HG03135 (cell line): ENCODE measurements at regions not wholly inside any gene's neighbourhood (a gene's known extent, or its start where the extent isn't known, plus 50 kb on each side); places are given as distances from the start of the nearest gene placed in this dataset.
A peak's percentile ranks its signal among the peaks of the same experiment; 100 is the strongest.
"Not testable (repeated sequence)": the region's sequence is repeated elsewhere in the genome, so short reads cannot be mapped to it uniquely, and the experiment has no call there.

ENCODE experiments used
- ATAC-seq: cut with Tn5 transposase; IDR thresholded peaks from one replicate; pipeline ENCODE4 v1.9.1; 2021; ENCODE audit warnings: mild to moderate bottlenecking, moderate library complexity; ENCODE audit not compliant: unreplicated experiment

DNA sequence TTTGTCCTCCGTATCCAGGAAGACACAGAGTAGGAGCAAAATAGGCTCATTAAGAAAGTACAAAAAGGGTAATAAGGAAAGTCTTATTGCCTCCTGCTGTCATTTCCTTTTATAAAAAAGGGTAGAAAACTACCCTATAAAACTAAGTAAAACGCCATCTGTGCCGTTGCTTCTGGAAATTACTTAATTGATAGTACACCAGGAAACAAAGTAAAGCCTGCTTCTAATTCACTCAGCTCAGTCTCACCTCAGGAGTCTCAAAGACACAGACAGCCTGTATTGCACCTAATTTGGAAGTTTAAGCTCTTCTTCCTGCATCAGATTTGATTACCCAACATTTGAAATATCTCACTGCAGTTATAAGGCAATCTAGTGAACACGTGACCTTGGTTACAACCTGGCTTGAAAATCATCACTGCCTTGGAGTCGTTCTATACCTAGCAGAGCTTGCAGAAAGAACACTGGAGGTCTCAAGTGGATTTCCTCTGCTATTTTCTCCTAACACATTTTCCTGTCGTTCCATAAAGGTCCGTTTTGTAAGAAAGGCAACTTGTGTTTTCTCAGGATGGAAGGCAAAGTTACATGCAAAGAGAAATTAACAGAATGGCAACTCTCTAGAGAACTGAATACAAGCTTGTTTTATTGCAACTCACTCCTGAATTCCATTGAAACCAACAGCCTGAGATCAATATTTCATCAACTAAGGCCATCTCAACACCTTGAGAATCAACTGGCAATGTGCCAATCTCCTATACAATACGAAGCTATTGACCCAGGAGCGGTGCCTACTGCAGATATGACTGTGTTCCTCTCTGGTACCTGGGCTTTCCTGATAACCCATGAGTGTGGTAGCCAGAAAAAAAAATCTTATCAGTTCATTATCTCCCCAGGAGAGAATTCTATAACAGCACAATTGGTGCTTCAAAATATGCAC, 203.3 kb upstream of the LMCD1 start:
- ATAC-seq: no peak

DNA sequence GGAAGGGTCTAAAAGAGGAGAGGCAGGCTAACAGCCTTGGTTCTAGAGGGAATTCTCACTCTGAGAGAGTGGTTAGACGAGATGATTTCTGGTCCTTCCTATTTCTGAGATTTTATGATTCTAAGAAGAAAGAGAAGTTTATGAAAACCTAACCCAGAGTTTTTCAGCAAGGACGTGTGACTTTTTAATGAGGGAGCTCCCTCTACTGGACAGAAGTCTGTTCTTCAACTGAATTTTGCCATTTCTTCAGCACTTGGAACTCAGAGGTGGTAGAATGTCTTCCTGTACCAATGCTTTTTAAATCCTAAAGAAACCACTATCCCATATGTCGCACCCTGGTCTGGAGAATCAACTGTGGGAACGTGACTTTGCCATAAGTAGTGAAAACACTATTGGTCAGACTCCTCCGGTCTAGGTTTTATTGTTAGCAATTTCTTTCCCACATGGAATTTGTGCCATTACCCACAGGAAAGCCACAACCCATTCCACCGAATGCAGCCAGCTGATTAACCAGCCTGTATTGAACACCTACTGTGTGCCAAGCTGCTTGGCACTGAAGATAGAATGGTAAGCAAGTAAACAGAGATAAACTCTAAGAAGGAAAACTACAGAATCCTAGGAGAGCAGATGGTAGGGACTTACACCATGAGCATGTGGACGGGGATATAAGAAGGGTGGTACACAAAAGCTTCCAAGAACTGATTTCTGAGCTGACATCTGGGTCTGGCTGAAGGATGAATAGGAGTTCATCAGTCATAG, 199.5 kb upstream of the LMCD1 start:
- ATAC-seq: peak; percentile 61

DNA sequence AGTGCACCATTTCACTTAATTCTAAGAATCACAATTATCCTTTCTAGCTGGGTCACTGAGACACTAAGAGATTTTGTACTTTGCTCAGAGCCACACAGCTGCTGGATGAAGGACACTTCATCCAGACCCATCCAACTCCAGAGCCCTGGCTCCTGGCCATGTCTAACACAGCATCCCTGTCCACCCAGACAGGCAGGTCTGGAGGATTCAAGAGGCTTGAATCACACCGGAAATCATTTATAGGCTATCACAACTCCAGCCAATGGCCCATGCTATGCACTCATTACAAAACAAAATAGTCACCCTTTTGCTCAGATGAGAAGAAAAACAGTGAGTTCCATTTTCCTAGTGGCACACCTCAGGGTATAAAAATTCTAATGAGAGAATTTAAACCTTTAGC, 198.2 kb upstream of the LMCD1 start:
- ATAC-seq: no peak

DNA sequence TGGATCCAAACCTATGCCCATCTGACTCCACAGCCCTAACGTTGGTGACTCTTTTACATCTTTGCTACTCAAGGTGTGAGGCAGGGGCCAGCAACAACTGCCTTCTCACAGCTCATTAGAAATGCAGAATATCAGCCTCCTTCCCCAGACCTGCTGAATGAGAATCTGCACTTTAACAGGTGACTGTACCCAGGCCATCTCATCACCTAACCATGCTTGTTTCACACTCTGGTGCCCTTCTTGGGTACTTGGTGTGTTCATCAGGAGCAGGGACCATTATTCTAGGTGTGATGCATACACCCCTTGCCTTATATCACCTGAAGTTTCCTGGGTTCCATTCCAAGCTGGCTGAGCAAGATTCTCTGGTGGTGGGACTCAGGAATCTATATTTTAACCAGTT, 196.3 kb upstream of the LMCD1 start:
- ATAC-seq: no peak

DNA sequence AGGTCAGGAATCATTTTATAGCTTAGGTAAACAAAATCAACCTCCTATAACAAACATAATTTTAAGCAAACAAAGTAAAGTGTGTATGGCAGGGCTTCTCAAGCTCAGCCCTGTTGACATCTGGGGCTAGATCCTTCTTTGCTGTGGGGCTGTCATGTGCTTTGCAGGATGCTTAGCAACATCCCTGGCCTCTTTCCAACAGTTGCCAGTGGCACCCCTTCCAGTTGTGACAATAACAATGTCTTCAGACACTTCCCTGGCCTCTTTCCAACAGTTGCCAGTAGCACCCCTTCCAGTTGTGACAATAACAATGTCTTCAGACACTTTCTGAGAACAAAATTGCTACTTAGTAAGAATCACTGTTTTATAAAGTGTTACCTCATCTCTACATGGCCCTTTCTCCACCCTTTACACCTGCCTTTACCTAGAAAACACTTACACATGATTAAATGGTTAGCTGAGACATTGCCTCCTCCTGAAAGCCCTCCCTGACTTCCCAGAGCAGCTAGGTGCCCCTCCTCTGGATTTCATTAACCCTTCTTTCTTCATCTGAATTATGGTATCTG, 194.0 kb upstream of the LMCD1 start:
- ATAC-seq: no peak

DNA sequence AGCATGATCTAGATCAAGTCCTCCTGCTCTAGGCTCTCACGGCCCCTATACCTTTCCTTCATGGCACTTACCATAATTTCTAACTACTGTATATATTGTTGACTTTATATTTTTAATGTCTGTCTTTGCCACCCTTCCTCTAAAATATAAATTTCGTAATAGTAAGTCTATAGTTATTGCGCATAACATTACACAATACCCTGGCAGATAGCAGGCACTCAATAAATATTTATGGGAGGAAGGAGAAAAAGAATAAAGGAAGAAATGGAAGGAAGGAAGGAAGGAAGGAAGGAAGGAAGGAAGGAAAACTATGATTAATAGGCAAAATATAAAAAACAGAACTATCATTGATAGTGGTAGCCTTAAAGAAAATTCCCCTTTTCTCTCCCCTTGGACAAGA, 190.3 kb upstream of the LMCD1 start:
- no peak for ATAC-seq

DNA sequence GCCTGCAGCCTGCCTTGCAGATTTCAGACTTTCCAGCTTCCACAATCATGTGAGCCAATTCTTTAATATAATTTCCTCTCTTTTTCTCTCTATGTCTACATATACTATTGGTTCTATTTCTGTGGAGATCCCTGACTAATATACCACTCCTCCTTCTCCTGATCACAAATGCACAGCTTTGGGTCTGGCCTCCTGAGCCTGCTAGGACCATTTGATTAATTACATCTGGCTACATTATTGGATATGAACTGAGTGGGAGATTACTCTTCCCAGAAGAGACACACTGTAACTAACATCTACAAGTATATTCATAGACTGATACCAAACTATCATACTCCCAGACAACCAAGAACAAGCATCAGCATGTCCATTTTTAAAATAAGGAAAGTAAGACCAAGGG, 188.9 kb upstream of the LMCD1 start:
- no peak for ATAC-seq

DNA sequence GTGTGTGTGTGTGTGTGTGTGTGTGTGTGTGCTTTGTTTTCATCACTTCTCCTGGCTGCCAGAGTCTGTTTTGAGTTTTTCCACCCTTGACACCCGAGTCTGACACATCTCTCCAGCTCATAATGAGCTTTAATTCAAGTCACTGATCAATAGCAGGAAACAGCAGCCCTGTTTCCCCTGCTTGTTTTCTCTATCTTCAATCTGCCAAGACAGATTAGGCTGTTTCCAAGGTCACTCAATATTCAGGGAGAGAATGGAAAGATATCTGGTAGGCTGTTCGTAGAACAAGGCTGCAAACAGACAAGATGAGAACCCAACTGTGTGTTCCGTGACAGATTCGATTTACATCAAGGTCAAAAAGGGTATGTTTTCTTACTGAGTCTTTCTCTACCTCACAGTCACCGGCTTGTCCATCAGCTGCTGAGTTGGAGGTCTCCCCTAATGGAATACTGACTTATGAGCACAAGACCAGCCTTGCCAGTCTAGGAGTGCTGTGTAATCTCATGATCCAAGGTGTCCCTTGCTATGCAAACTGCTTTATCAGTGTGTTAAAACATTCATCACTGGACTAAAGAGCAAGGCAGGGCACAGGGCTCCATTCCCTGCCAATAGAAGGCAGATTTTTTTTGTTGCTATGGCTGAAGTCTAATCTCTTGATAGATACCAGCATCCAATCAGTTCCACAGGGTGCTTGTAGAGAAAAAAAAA, 187.9 kb upstream of the LMCD1 start:
- no peak for ATAC-seq

DNA sequence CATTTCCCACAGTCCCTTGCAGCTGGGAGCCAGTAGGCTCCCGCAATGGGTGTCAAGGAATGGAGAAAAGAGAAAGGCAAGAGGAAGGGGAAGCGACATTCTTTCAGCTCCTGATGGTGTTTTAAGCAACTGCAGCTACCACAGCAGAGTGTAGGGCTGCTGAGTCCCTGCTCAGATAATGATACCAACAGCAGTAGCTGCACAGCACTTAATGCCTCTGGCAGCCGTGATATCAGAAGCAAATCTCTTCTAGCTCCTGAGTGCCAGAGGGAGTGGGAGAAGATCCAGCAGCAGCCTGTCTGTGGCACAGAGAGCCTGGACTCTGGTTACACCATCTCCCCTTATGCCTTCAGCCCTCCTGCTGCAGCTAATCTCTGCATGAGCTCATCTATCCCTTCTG, 186.1 kb upstream of the LMCD1 start:
- ATAC-seq: not testable (repeated sequence)

DNA sequence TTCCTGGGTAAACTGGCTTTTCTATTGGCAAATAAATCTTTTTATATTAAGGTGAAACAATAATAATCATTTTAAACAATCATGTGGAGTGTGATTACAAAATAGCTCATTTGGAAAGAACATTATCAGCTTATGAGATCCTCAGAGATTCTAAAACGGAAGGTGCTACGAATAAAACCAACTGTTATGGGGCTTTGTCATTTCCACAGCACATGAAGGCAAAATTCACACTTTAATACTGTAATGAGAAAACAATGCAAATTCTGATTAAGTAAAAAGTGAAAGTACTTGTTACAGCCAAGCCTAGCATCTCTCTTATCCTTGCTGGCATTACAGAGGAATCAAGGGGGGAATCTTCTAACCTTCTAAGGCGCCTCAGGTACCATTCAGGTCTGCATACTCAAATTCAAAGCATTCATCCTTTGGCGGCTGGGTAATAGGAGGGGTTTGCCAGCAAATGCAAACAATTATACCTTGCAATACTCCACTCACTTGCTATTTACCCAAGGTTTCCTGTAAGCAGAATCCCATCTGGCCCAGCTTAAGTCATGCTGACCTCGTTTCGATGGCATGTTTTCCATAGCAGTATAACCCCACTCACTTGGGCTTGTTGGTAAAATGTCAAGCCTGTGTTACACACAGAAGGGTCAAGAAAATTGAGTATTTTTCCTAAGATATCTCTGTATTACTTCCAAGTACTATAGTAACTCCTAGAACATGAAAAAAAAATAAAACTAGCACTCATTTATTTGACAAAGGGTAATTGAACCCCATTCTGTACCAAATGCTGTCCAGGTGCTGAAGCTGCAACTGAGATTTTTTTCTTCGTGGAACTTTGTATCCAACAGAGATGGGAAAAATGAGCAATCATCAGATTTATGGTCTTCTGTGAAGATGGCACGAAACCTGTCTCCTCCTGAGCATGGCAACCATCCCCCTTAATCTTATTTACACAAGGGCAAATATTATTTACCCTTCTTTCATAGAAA, 183.7 kb upstream of the LMCD1 start:
- ATAC-seq: no peak

DNA sequence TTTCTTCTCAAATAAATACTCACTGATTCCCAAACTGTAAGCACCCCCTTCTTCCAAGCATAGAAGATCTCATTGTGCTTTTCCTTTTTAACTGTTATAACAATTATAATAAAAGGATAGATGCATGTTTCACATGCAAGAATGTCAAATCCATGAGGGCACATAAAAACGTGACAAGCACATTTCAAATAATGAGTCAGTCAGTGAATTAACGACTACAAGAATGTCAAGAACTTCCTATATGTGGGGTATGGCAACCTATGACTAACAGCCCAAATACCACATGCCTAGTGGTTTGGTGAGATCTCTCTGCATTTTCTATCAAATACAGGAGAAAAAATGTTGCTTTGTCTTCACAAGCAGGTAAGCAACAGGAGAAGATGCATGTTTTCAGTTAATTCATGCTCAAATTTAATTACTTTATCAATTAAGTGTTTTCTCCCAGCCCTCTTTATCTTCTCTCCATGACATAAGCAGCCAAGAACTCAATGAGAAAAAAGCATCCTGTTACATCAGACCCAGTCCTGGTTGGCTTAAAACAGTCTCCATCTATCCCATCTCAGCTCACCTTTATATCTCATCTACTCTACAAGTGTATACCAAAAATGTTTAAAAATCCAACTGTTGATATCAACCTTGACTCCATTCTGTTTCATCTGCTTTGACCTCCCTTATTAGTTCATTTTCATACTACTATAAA, 181.5 kb upstream of the LMCD1 start:
- no peak for ATAC-seq

DNA sequence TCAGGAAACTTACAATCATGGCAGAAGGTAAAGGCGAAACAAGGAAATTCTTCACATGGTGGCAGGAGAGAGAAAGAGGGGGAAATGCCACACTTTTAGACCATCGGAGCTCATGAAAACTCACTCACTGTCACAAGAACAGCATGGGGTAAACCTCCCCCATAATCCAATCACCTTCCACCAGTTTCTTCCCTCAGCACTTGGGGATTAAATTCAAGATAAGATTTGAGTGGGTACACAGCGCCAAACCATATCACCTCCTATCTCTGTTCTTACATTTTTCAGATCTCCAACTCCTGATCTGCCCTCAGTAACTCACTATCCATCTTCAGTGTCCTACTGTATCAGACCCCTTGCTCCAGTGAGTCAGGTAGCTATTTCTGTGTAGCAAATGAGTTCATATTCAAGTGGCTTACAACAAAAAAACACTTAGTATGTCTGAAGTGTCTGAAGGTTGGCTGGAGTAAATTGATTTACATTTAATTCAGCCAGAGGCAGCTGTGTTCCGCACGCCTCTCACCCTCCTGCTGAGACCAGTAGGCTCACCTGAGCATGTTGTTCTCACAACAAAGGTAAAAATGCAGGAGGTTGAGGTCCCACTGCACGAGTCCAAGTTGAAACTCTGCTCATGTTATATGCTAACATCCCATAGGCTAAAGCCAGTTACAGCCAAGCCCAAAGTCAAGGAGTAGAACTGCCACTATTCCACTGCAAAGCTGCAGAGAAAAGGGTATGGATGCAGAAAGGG, 180.7 kb upstream of the LMCD1 start:
- ATAC-seq: no peak

DNA sequence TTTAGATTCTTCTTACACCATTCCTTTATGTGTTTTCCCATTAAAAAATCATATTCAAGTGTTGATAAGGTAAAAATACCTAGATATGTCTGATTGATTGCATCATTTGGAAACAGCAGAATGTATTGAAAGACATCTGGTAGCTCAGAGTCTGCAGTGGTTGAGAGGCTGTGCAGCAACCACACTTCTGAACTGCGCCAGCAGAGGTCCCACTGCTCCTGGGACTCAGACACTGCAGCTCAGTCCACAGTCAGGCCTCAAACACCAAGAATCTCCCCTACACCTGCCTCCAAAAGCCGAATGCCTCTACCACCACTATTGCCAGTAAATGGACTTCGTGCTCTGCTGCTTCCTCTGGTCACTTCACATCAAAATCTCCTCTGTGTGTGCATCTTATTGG, 176.9 kb upstream of the LMCD1 start:
- ATAC-seq: no peak

DNA sequence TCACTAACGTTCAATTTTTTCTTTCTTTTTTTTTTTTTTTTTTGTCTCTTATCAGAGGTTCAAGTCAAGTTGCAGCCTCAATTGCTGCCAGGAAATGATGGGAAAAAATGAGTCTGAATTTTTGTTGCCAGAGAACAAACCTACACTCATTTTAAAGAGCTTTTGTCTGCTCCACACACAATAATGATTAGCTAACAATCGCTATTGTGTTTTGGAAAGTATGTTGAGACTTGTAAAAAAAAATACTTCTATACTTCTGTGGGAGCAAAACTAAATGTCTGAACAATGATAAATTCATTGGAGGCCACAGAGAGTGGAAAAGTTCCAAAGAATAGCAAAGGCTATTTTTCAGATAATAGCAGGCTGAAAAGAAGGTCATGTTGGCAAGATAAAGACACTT, 176.3 kb upstream of the LMCD1 start:
- no peak for ATAC-seq

DNA sequence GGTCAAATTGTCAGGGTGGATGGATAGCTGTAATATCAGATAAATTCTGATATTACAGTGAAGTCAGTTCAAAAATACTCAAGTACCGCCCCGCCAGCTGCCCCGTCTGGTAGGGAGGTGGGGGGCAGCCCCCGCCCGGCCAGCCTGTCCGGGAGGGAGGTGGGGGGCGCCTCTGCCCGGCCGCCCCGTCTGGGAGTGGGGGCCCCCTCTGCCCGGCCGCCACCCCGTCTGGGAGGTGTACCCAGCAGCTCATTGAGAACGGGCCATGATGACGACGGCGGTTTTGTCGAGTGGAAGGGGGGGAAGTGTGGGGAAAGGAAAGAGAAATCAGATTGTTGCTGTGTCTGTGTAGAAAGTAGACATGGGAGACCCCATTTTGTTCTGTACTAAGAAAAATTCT, 175.8 kb upstream of the LMCD1 start:
- ATAC-seq: not testable (repeated sequence)

DNA sequence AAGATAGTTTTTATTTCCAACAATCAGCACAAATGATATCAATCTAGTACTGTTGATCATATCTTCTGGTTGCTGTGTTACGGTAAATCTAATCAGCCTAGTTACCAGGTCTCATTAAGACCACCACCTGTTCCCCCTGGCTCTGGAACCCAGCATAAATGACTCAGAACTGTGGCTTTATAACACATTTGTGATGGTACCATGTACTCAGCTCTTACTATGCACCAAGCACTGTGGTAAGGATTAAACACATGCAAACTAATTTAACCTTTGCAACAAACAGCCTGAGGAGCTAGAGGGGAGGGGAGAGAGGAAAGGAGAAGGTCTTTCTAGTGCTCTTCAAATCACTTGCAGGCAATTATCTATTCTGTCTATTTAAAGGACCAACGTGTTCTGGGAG, 173.9 kb upstream of the LMCD1 start:
- no peak for ATAC-seq

DNA sequence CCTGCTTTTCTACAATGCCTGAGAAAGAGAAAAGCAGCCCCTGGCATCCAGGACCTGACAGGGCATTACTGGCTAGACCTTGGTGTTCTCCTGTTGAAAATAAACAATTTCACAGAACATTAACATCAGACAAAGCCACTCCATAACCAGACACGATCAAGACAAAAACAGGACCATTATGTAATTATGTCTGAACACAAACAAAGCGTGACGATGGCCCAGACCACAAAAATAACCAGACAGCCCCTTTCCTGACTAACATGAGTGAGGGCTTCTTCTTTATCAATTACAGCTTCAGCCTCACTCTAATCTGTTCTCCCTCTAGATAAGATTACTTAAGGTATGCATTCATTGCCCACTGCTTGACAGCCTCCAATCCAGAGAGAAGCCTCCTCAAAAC, 172.7 kb upstream of the LMCD1 start:
- ATAC-seq: no peak

DNA sequence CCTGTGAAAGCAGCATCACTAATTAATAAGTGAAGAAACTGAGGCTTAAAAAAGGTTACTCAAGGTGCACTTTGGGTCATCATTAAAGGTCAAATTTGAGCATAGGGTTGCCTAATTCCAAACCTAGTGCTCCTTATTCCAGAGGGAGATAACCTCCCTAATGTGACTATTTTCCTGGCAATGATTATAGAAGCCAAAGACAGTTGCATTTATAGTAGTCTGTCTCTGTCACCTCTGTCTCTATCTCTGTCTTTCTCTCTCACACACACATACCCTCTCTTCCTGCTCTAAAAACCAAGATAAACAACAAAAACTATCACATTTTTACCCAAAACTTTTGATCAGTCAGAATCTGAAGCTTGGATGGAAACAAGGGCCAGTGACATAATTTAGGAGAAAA, 172.0 kb upstream of the LMCD1 start:
- no peak for ATAC-seq

DNA sequence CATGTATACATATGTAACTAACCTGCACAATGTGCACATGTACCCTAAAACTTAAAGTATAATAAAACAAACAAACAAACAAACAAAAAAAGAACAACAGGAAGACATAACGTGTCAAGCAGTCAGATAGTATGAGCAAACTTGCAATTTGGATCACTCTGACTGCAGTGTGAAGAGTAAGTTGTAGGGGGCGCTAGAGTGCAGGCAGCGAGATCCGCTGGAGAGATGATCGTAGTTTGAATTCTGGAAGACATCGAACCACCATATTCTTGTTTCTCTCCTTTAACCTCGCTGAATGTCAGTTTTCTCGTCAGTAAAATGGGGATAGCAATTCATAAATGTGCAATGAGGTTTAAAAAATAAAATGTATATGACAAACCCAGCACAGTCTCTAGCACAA, 165.2 kb upstream of the LMCD1 start:
- ATAC-seq: no peak
